HG02938 (cell line): ENCODE measurements at regions not wholly inside any gene's neighbourhood (a gene's known extent, or its start where the extent isn't known, plus 50 kb on each side); places are given as distances from the start of the nearest gene placed in this dataset.
"Not testable (repeated sequence)": the region's sequence is repeated elsewhere in the genome, so short reads cannot be mapped to it uniquely, and the experiment has no call there.

Experiments
- ATAC-seq: cut with Tn5 transposase; IDR thresholded peaks from one replicate; pipeline ENCODE4 v1.9.1; 2021; ENCODE audit warnings: mild to moderate bottlenecking, moderate library complexity; ENCODE audit not compliant: unreplicated experiment

DNA sequence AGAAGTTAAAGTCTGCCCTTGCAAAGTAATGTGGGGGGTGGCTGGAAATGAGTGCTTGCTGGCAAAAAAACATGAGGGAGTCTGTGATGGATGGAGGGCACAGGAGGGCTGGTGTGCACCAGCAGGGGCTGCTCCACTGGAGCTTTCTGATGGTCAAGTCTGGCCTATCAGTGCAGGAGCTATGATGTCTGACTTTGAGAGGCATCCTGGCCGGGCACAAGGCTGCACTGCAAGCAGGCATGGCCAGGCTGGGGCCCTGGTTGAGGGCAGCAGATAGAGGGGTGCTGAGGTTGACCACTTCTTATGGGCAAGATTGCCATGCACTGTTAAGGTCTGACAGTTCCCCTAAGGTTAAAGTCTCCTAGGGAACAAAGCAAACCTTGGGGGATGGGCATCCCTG, 1140.2 kb downstream of the FAM133A start:
- ATAC-seq, result no peak

DNA sequence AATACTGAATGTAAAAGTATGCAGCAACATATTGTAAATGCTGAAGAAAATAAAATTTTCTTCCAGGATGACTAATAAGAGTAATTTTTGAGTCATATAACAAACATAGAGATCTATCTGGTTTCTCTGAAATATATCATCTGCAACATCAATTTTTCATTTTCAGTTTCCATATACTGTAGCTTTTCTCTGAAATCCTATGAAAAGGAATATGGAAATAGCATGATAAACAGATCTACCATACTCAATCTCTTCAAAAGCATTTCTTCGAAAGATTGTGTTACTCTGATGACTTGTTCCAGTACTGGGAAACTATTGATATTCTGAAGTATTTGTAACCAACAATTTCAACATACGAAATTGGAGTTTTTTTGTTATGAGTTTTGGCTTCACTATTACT, 1156.7 kb downstream of the FAM133A start:
- ATAC-seq, result no peak

DNA sequence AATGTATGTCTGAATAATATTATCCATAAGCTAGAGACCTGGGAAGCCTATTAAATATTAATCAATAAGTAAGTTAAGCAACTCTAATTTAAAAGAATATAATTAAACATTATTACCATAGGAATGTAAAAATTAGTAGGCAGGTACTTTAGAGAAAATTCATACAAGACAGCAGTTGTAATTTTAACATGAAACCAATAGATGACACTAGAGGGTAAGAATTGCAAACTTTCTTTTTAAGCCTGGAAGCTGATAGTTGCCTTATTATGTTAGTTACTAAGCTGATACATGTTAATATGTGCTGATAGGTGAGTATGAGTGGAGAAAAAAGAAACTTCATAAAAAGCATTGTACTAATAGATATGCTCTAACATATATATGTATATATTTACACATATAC, 1157.4 kb downstream of the FAM133A start:
- ATAC-seq, result no peak

DNA sequence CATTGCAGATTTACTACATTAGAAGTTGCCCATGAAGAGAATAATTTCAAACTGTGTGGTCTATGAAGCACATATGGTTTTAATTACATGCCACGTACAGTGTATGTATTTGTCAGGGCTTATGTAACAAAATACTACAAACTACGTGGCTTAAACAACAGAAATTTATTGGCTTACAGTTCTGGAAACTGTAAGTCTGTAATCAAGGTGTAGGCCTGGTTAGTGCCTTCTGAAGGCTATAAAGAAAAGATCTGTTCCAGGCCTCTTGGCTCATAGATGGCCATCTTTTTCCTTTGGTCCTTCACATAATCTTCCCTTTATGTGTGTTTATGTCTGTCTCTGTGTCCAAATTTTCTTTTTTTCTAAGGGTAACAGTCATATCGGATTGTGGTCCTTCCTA, 1160.2 kb downstream of the FAM133A start:
- no peak for ATAC-seq

DNA sequence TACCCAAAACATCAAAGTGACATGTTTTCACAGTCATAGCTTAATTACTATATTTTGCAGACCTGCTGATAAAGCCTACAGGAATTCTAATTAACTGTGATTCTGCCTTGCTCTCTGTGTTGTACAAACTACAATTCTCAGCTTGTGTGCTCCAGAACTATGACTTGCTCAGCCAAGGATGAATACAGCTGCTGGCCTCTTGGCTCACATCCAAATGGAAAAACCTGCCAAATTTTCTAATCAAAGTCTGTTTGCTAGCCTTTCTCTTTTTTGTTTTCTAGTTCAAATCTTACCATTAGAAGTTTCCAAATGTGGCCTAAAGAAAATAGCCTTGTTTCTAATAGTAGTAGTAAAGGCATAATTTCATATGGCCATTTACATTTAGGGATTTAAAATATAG, 1176.8 kb downstream of the FAM133A start:
- no peak for ATAC-seq

DNA sequence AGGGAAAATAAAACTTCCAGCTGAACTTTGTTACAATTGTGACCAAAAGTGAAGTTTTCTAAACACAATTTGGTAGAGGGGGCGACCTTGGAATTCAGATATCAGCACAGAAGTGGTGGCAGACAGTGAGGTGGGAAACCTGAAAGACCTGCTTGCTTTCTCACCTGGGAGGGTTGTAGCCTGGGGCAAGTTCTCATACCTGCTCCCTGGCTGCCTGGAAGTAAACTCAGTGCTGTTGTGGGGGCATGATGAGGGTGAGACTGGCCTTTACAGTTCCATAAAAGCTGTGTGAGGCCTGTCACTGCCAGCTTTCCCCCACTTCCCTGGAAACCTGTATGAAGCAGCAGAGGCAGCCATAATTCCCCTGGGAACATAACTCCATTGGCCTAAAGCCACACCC, 1180.2 kb downstream of the FAM133A start:
- no peak for ATAC-seq

DNA sequence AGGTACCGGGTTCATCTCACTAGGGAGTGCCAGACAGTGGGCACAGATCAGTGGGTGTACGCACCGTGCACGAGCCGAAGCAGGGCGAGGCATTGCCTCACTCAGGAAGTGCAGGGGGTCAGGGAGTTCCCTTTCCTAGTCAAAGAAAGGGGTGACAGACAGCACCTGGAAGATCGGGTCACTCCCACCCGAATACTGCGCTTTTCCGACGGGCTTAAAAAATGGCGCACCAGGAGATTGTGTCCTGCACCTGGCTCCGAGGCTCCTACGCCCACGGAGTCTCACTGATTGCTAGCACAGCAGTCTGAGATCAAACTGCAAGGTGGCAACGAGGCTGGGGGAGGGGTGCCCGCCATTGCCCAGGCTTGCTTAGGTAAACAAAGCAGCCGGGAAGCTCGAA, 1188.5 kb downstream of the FAM133A start:
- not testable (repeated sequence) for ATAC-seq

DNA sequence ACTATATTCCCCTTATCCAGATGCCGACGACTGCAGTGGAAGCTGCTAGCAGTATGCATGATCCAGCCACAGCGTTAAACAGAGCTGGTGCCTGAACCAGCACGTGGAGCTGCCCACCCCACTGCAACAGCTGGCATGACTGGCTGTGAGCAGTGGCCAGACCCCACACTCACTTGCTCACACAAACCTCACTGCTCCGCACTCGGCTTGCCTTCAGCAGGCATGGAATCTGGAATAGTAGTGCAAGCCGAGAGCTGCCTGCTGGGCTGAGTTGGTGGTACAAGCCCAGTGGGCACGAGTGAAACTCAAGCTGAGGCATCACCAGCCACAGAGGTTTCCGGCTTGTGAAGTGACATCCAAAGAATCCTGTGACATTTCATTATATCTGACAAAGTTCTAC, 1197.6 kb downstream of the FAM133A start:
- no peak for ATAC-seq

DNA sequence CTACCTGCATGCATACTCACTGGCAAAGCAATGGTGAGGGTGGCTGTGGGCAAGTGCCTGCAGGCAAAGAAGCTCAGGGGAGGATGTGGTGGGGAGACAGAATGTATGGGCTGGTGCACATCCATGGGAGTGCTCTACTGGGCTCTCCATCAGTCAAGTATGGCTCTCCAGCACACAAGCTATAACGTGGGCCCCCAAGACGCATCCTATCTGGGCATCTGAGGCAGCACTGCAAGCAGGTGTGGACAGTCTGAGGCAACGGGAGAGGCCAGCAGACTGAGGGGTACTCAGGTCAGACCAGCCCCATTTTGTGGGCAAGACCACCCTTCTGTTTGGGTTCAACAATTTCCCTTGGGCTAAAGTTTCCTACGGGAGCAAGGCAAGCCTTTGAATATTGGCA, 1227.8 kb downstream of the FAM133A start:
- ATAC-seq, result no peak

DNA sequence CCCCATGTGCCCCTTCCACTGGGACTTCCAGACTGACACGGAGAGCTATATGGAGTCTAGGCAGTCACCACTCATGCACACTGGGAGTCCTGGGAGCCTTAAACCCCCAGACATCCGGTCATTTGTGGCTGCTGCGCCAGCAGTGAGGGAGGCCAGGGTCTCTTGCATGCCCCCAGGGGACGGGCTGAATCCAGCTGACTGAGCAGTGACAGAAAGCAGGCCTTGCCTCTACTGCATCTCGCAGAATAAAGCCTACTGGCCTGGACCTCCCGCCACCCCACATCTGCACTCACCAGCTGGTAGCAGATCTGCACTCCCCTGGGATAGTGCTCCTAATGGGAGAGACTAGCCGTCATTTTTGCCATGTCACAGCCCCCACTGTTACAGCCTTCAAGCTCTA, 1234.2 kb downstream of the FAM133A start:
- ATAC-seq, result no peak

DNA sequence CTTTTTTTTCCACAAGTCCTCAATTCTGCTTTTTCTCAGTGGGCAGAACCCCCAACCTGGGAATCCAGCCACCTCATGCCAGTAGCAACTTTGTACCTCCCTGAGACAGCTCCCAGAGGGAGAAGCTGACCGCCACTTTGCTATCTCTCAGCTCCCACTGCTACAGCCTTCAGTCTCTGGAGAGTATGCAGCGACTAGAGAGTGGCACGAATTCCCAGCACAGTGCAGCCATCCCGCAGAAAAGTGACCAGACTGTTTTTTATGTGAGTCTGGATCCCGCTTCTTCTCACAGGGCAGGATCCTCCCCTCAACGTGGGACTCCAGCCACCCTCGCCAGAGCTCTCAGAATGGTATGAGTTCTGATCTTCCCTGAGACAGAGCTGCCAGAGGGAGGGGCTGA, 1234.6 kb downstream of the FAM133A start:
- ATAC-seq, result no peak

DNA sequence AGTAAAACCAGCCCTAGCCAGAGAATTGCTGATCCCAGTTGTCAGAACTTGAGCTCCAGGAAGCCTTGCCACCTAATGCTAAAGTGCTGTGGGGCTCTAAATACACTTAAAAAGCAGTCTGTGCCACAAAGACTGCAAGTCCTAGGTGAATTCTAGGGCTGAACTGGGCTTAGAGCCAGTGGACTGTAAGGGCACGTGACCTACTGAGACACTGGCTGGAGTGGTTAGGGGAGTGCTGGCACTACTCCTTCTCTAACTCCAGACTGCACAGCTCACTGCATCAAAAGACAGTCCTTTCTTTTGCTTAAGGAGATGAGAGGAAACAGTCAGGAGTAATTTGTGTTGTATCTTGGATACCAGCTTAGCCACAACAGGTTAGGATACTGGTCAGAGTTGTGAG, 1240.2 kb downstream of the FAM133A start:
- ATAC-seq, result no peak

DNA sequence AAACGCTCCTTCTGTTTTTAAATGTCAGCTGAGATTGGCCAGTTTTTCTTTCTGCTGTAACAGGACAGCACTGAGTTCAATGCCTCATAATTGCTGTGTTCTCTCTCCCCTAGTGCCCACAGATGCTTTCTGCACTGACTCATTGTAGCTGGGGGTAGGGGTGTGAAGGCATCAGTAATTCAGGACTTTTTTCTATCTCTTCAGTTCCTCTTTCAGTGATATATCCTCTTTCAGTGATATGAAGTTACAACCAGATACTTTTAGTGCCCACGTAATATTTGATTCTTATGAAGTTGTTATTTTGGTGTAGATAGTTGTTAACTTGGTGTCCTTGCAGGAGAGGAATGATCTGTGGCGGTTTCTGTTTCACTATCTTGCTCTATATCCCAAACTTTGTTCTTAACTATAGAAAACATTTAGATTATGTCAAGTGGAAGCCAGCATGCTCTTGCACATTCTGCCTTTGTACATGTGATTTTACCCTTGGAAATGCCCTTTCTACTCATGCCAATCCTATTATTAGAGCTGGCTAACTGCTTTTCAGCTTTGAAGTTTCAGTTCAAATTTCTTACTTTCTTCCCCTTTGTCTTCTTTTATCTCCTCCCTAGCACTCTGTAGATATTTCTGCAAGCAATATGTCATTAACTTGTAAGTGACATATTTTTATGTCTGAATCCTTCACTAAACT, 1258.4 kb downstream of the FAM133A start:
- no peak for ATAC-seq

DNA sequence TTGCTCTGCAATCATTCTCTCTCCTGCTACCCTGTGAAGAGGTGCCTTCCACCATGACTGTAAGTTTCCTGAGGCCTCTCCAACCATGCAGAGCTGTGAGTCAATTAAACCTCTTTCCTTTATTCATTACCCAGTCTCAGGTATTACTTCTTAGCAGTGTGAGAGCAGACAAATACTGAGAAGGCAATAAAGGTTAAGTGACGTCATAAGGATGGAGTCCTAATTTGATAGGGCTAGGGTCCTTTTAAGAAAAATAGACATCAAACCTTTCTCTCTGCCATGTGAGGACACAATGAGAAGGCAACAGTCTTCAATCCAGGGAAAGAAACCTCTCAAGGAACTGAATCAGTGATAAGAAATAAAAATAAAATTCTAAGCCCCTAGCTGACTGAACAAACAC, 1262.7 kb downstream of the FAM133A start:
- no peak for ATAC-seq

DNA sequence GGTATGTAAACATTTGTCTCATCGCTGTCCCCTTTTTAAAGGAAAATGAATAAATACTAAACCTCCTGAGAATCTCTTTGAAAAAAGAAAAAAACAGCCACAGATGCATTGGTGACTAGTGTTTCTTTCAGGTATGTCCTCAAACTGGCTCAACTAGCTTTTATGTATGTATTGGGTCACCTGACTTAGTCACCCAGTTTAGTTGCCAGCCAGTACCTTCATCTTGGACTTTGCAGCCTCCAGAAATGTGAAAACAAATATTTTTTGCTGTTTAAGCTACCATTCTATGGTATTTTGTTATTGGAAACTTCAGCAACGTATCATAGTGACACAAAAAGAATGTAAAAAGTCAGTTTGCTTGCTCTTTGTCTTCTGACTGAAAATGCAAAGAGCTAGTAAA, 1263.5 kb downstream of the FAM133A start:
- no peak for ATAC-seq

DNA sequence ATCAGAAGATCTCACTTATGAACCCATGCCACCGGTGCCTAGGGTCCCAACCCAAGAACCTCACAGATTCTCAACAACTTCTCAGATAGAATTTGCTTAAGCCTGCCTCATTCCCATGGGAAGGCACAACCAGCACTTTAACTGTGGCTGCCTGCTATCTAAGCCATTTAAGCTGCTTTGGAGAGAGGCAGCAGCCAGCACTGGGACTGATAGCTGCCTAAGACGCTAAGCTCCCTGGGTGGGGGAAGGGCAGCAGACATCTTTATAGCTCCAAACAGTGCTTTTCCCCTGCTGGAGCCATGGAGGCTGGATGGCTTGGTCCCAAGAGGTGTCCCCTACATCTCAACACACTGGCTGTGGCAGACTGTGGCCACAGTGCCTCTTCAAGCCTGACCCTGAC, 1268.6 kb downstream of the FAM133A start:
- no peak for ATAC-seq

DNA sequence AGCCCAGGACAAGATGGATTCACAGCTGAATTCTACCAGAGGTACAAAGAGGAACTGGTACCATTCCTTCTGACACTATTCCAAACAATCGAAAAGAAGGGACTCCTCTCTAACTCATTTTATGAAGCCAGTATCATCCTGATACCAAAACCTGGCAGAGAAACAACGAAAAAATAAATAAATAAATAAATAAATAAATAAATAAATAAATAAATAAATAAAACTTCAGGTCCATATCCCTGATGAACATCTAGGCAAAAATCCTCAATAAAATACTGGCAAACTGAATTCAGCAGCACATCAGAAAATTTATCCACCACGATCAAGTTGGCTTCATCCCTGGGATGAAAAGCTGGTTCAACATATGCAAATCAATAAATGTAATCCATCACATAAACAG, 1272.1 kb downstream of the FAM133A start:
- not testable (repeated sequence) for ATAC-seq

DNA sequence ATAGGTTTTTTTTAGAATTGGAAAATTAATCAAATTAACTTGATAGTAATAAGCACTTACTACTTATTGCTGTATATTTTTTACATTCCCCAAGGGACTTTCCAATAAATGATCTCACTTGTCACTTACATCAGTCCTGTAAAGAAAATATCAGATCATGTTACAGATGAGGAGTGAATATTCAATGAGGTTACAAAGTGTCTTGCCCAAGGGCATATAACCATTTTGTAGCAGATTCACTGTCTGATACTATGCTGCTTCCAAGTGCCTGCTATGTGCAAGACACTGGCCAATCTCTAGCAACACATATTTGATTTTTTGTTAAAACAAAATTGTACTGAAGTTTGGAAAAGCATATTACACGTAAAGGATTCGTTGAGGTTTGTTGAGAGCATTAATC, 1287.7 kb downstream of the FAM133A start:
- ATAC-seq, result no peak

DNA sequence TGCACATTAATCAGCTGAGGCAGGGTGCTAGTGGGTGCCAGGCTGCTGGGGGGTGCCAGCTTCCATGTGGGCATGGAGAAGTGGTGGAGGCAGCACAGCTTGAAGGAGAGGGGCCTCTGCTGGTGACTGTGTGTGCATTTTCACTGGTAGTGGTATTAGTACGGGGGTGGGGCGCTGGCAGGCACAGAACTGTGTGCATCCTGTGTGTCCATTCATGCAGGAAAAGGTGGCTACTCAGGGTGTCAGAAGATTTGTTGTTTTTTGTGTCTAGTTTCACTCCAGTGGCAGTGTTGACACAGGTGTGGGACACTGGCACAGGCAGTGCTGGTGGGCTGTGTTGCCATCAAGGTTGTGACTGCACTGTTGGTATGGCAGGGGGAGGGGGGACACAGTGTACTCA, 1303.6 kb downstream of the FAM133A start:
- ATAC-seq, result no peak

DNA sequence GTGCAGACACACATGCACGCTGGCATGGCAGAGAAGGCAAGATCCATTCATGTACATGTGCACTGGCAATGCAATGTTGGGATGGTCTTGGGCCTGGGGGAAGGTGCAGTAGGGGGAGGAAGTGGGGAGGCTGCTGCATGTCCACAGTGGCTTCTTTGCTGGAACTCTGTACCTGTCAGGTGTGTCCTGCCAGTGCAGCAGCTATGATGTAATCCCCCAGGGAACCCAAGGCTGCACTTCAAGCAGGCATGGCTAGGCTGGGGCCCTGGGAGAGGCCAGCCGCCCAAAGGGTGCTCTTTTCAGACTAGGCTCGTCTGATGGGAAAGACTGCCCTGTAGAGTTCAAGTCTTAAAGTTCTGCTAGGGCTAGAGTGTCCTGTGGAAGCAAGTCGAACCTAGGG, 1304.0 kb downstream of the FAM133A start:
- no peak for ATAC-seq
